K562 (cell line): ENCODE measurements at regions not wholly inside any gene's neighbourhood (a gene's known extent, or its start where the extent isn't known, plus 50 kb on each side); places are given as distances from the start of the nearest gene placed in this dataset.

Experiments used
- C11orf30 ChIP-seq: fragments of 450-650 bp; IDR thresholded peaks from 2 replicates; pipeline ENCODE4 v1.6.1; 2016; ENCODE audit warnings: low read depth, mild to moderate bottlenecking
- PHF8 ChIP-seq: fragments of 200-600 bp; sonication (generic); IDR thresholded peaks from 2 replicates; pipeline ENCODE4 v1.6.1; 2012; ENCODE audit warnings: mixed run types, mild to moderate bottlenecking, inconsistent platforms, low read length, moderate library complexity, borderline replicate concordance
- POLR2A ChIP-seq: fragments of 450-650 bp; conservative IDR thresholded peaks from 2 replicates; pipeline ENCODE4 v1.6.1; 2016
- REST ChIP-seq, 2 experiments: fragments of 450-650 bp; formaldehyde crosslinking in 1 of 2; IDR thresholded peaks; 2 replicates each; pipeline versions ENCODE4 v1.4.0 to v1.6.1; 2014 to 2020; ENCODE audit warnings: mild to moderate bottlenecking in 2 of 2, borderline replicate concordance in 1 of 2, low read depth in 1 of 2
- ZBED1 ChIP-seq: IDR thresholded peaks from 2 replicates; pipeline ENCODE4 v1.6.1; 2014
- TF ChIP-seq, protein P1 (sequence below), 3 experiments: IDR thresholded peaks in 2 of 3; conservative IDR thresholded peaks in 1 of 3; 2 replicates each; pipeline ENCODE4 v1.5.1; 2011 to 2012; ENCODE audit warnings: low read length in 3 of 3, mild to moderate bottlenecking in 3 of 3, control low read depth in 2 of 3, improper control_type of control experiment in 1 of 3, inconsistent platforms in 1 of 3, low read depth in 1 of 3, mixed read lengths in 1 of 3, moderate library complexity in 1 of 3; ENCODE audit not compliant: insufficient read depth in 2 of 3

GRCh38 chr15:67906382-67906781 lies 66.5 kb upstream of the RNU6-1 start:
- TF ChIP-seq, protein P1, sequence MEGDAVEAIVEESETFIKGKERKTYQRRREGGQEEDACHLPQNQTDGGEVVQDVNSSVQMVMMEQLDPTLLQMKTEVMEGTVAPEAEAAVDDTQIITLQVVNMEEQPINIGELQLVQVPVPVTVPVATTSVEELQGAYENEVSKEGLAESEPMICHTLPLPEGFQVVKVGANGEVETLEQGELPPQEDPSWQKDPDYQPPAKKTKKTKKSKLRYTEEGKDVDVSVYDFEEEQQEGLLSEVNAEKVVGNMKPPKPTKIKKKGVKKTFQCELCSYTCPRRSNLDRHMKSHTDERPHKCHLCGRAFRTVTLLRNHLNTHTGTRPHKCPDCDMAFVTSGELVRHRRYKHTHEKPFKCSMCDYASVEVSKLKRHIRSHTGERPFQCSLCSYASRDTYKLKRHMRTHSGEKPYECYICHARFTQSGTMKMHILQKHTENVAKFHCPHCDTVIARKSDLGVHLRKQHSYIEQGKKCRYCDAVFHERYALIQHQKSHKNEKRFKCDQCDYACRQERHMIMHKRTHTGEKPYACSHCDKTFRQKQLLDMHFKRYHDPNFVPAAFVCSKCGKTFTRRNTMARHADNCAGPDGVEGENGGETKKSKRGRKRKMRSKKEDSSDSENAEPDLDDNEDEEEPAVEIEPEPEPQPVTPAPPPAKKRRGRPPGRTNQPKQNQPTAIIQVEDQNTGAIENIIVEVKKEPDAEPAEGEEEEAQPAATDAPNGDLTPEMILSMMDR (IDR thresholded peaks at IDR 0.05 in 2 of 3, conservative IDR thresholded peaks at IDR 0.05 in 1 of 3; ENCODE audit: insufficient read depth in 2 of 3, low read depth in 1 of 3, low read length in 3 of 3), result peak in 2 of 3 experiments; percentile 24 to 26; a peak in 4 of 6 replicates
- TF ChIP-seq REST (IDR thresholded peaks at IDR 0.05; ENCODE audit: borderline replicate concordance) (no peak), REST (CRISPR knock-in tag; IDR thresholded peaks at IDR 0.05; ENCODE audit: low read depth) (no peak), PHF8 (no peak), ZBED1 (no peak), C11orf30 (no peak), POLR2A (no peak)
